Spleen (tissue), 11 donors: ENCODE measurements at regions not wholly inside any gene's neighbourhood (a gene's known extent, or its start where the extent isn't known, plus 50 kb on each side); places are given as distances from the start of the nearest gene placed in this dataset.
"Not testable (repeated sequence)": the region's sequence is repeated elsewhere in the genome, so short reads cannot be mapped to it uniquely, and the experiment has no call there.

Experiments
- DNase-seq: peaks from one replicate; pipeline ENCODE4 v3.0.0-alpha.2; 2020
- H3K27ac ChIP-seq, 8 donors: fragments of 200-600 bp; sonication (generic) in 7 of 8; 1 replicate in 4 of 8; 2 replicates in 4 of 8; pipeline versions ENCODE4 v1.5.0 to v1.8.0; 2016 to 2021; ENCODE audit warnings: inconsistent platforms in 4 of 8, mild to moderate bottlenecking in 4 of 8, moderate library complexity in 1 of 8
- H3K27me3 ChIP-seq, 7 donors: fragments of 200-600 bp; sonication (generic) in 6 of 7; replicated peaks in 1 of 7; 1 replicate in 4 of 7; 2 replicates in 3 of 7; pipeline versions ENCODE4 v1.5.0 to v1.8.0; 2016 to 2021; ENCODE audit warnings: inconsistent platforms in 3 of 7, mild to moderate bottlenecking in 1 of 7
- H3K36me3 ChIP-seq, 6 donors: fragments of 200-600 bp; sonication (generic) in 5 of 6; 1 replicate in 4 of 6; 2 replicates in 2 of 6; pipeline versions ENCODE4 v1.5.0 to v1.8.0; 2016 to 2021; ENCODE audit warnings: inconsistent platforms in 2 of 6
- H3K4me1 ChIP-seq, 6 donors: fragments of 200-600 bp; sonication (generic) in 5 of 6; 1 replicate in 3 of 6; 2 replicates in 3 of 6; pipeline versions ENCODE4 v1.5.0 to v1.8.0; 2016 to 2021; ENCODE audit warnings: inconsistent platforms in 3 of 6
- H3K4me3 ChIP-seq, 8 donors: fragments of 200-600 bp; sonication (generic) in 7 of 8; 1 replicate in 4 of 8; 2 replicates in 4 of 8; pipeline versions ENCODE4 v1.5.0 to v1.8.0; 2016 to 2021; ENCODE audit warnings: inconsistent platforms in 4 of 8, mild to moderate bottlenecking in 4 of 8, moderate library complexity in 2 of 8
- H3K9me3 ChIP-seq, 8 donors: fragments of 200-600 bp; sonication (generic) in 7 of 8; 1 replicate in 4 of 8; 2 replicates in 4 of 8; pipeline versions ENCODE4 v1.5.0 to v1.8.0; 2016 to 2021; ENCODE audit warnings: inconsistent platforms in 4 of 8
- POLR2A ChIP-seq, 3 donors: fragments of 450-650 bp; IDR thresholded peaks; one replicate each; pipeline ENCODE4 v1.5.1; 2017; ENCODE audit warnings: antibody characterized with exemption in 3 of 3, mild to moderate bottlenecking in 1 of 3
- POLR2AphosphoS5 ChIP-seq, 3 donors: sonication (generic); formaldehyde crosslinking; IDR thresholded peaks; one replicate each; pipeline ENCODE4 v1.5.1; 2017; ENCODE audit warnings: antibody characterized with exemption in 3 of 3
- WGBS, 5 donors: extraction: QIAGEN DNeasy Blood & Tissue Kit in 3 of 5; methylation state at CpG; one replicate each; pipeline versions ENCODE4 v1.1.5 to v1.1.7; 2013 to 2018; 5-methylcytosine and 5-hydroxymethylcytosine counted together
- intact Hi-C: fragments of 100-400 bp; cut with DNase I; formaldehyde crosslinking; loops from one replicate; pipeline ENCODE4 v1.15.0; 2023; ENCODE audit warnings: low total_unique reads
- TF ChIP-seq, protein P1 (sequence below), 11 experiments: fragments of 200-600 bp in 7 of 11; fragments of 450-650 bp in 4 of 11; sonication (generic) in 4 of 11; IDR thresholded peaks in 8 of 11; conservative IDR thresholded peaks in 3 of 11; 1 replicate in 7 of 11; 2 replicates in 4 of 11; pipeline versions ENCODE4 v1.4.0 to v1.8.0; 2016 to 2021; ENCODE audit warnings: antibody characterized with exemption in 11 of 11, inconsistent platforms in 4 of 11, mild to moderate bottlenecking in 1 of 11
- donor health status: healthy with polysubstance abuse.
- donor health status: DM: no; HTN: no; CAD: no; lungs with moderate emphysema.
- donor health status: DM: no; HTN: no; CAD: no.
- donor health status: Bipolar disorder and iron deficiency.
- donor health status: healthy.
- donor health status: DM: no; HTN: no; CAD: no.
- donor health status: DM: yes; HTN: yes; CAD: no.

DNA sequence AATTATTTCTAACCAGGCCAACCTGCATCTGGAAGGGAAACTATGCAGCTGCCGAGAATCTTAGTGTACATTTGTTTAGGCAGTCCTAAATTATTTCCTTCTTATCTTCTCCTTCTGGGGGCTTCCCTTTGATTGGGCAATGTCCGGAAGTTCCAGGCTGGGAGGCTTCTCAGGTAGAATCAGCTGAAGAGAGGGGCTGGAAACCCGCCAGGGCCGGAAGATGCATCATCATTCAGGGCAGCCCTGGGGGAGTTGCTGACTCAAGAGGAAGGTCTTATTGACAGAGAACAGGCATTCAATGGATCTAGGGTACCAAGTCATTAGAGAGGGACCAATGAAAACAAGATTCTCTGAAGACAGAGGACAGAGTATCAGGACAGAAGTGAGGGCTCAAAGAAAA, 150.7 kb downstream of the BLID start:
- no peaks in the 10 kb centered on the region for H3K27me3 ChIP-seq
- intact Hi-C loops = no loop called here
- 61 to 88% (median 76%) methylated on average over 4 of the region's 4 CpGs for WGBS, 5 donors
- H3K4me3 ChIP-seq = no peak overlapping the region
- H3K4me1 ChIP-seq = no peaks in the 10 kb centered on the region
- no peaks in the 10 kb centered on the region for H3K36me3 ChIP-seq
- H3K27ac ChIP-seq = no peak overlapping the region
- no peak for DNase-seq
- TF ChIP-seq, protein P1, sequence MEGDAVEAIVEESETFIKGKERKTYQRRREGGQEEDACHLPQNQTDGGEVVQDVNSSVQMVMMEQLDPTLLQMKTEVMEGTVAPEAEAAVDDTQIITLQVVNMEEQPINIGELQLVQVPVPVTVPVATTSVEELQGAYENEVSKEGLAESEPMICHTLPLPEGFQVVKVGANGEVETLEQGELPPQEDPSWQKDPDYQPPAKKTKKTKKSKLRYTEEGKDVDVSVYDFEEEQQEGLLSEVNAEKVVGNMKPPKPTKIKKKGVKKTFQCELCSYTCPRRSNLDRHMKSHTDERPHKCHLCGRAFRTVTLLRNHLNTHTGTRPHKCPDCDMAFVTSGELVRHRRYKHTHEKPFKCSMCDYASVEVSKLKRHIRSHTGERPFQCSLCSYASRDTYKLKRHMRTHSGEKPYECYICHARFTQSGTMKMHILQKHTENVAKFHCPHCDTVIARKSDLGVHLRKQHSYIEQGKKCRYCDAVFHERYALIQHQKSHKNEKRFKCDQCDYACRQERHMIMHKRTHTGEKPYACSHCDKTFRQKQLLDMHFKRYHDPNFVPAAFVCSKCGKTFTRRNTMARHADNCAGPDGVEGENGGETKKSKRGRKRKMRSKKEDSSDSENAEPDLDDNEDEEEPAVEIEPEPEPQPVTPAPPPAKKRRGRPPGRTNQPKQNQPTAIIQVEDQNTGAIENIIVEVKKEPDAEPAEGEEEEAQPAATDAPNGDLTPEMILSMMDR (IDR thresholded peaks at IDR 0.05 in 8 of 11, conservative IDR thresholded peaks at IDR 0.05 in 3 of 11) = no peak
- no peak for TF ChIP-seq POLR2A (IDR thresholded peaks at IDR 0.05)
- TF ChIP-seq POLR2AphosphoS5 (IDR thresholded peaks at IDR 0.05) = no peak
- H3K9me3 ChIP-seq = no peaks in the 10 kb centered on the region

- no peak overlapping the region for H3K27ac ChIP-seq
Observed at GRCh38 chr11:121964591-121964990, 151.4 kb downstream of the BLID start.

DNA sequence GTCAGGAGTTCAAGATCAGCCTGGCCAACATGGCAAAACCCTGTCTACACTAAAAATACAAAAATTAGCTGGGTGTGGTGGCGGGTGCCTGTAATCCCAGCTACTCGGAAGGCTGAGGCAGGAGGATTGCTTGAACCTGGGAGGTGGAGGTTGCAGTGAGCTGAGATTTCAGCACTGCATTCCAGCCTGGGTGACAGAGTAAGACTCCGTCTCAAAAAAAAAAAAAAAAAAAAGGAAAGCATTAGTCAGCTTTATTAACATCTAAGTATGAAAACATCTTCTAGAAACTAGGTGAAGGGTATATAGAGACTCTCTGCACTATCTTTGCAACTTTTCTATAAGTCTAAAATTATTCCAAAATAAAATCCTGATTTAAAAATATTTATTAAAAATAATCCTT, 152.2 kb downstream of the BLID start:
- DNase-seq, H3K9me3 ChIP-seq, intact Hi-C loops, H3K36me3 ChIP-seq, H3K4me1 ChIP-seq, H3K27ac ChIP-seq, H3K4me3 ChIP-seq, H3K27me3 ChIP-seq: not testable (repeated sequence)
- 75 to 100% (median 92%) methylated on average over 3 of the region's 3 CpGs for WGBS, 5 donors

More at GRCh38 chr11:121964591-121964990, 151.4 kb downstream of the BLID start:
- intact Hi-C loops = no loop called here
- Histone ChIP-seq H3K4me1 (no peaks in the 10 kb centered on the region), H3K27me3 (no peaks in the 10 kb centered on the region), H3K9me3 (no peaks in the 10 kb centered on the region), H3K36me3 (no peaks in the 10 kb centered on the region), H3K4me3 (no peak overlapping the region)
- TF ChIP-seq POLR2A (IDR thresholded peaks at IDR 0.05) = no peak
- TF ChIP-seq, protein P1 (IDR thresholded peaks at IDR 0.05 in 8 of 11, conservative IDR thresholded peaks at IDR 0.05 in 3 of 11) = no peak
- no peak for TF ChIP-seq POLR2AphosphoS5 (IDR thresholded peaks at IDR 0.05)
- 30 to 55% (median 41%) methylated on average over 4 of the region's 4 CpGs for WGBS, 5 donors
- no peak for DNase-seq

DNA sequence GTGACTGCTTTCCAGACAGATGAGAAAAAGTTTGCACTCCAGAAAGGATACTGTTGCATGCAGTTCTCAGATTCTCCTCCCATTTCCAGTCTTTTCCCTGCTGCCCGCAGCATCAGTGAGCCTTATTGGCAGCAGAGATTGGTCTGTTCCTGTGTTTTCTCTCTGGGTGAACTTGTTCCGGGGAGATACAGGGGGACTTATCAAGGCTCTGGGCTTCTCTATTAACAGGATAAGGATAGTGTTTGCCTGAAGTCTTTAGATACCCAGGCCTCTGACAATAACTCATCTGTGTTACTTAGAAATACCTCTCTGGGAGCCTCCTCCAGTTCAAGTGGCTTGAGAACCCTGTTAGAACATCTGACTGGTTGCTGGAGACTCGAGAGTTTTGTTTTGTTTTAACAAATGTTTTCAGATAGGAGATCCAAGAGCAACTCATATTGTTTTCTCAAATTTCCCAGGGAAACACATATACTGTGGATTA, 154.7 kb downstream of the BLID start:
- Histone ChIP-seq H3K36me3 (no peaks in the 10 kb centered on the region), H3K9me3 (no peaks in the 10 kb centered on the region), H3K4me3 (no peak overlapping the region), H3K27ac (no peak overlapping the region), H3K4me1 (no peaks in the 10 kb centered on the region), H3K27me3 (no peaks in the 10 kb centered on the region)
- TF ChIP-seq, protein P1 (IDR thresholded peaks at IDR 0.05 in 8 of 11, conservative IDR thresholded peaks at IDR 0.05 in 3 of 11) = no peak
- no peak for TF ChIP-seq POLR2AphosphoS5 (IDR thresholded peaks at IDR 0.05)
- TF ChIP-seq POLR2A (IDR thresholded peaks at IDR 0.05) = no peak
- no peak for DNase-seq
- intact Hi-C loops = no loop called here
- WGBS, 5 donors = 49 to 83% (median 73%) methylated on average over 3 of the region's 3 CpGs

DNA sequence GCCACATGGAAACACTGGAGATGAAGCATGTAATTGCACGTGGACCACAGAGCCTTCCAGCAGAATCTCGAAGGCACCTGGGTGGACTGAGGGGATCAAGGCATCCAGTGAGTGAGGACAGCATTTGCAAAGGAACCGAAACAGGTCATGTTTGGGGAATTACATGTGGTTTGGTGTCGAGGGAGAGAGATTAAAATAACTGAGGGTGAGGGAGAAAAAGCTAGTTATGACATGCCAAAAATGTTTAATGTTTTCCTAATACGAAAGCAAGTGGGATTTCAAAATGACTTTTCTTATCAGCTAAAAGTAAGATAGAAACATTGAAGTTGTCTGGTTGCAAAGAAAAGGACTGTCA, 157.1 kb downstream of the BLID start:
- no peaks in the 10 kb centered on the region for H3K4me1 ChIP-seq
- no peaks in the 10 kb centered on the region for H3K36me3 ChIP-seq
- no peak overlapping the region for H3K27ac ChIP-seq
- intact Hi-C loops = no loop called here
- 69 to 87% (median 77%) methylated on average over 5 of the region's 5 CpGs for WGBS, 5 donors
- H3K4me3 ChIP-seq = no peak overlapping the region
- H3K9me3 ChIP-seq = no peaks in the 10 kb centered on the region
- H3K27me3 ChIP-seq = no peaks in the 10 kb centered on the region
- no peak for DNase-seq
- TF ChIP-seq, protein P1 (IDR thresholded peaks at IDR 0.05 in 8 of 11, conservative IDR thresholded peaks at IDR 0.05 in 3 of 11) = no peak
- TF ChIP-seq POLR2AphosphoS5 (IDR thresholded peaks at IDR 0.05) (no peak), POLR2A (IDR thresholded peaks at IDR 0.05) (no peak)
